Subcutaneous abdominal adipose tissue (tissue), 5 donors: ENCODE measurements at regions not wholly inside any gene's neighbourhood (a gene's known extent, or its start where the extent isn't known, plus 50 kb on each side); places are given as distances from the start of the nearest gene placed in this dataset.
"Not testable (repeated sequence)": the region's sequence is repeated elsewhere in the genome, so short reads cannot be mapped to it uniquely, and the experiment has no call there.

Experiments used
- H3K27ac ChIP-seq: one replicate; pipeline ENCODE4 v1.7.0; 2013; ENCODE audit warnings: low read depth, mild to moderate bottlenecking, inconsistent platforms, low read length, moderate library complexity
- H3K27me3 ChIP-seq, 5 donors: one replicate each; pipeline ENCODE4 v1.7.0; 2013; ENCODE audit warnings: low read length in 5 of 5, inconsistent platforms in 1 of 5; ENCODE audit not compliant: control insufficient read depth in 5 of 5, insufficient read depth in 4 of 5
- H3K36me3 ChIP-seq, 5 donors: one replicate each; pipeline ENCODE4 v1.7.0; 2013; ENCODE audit warnings: low read length in 5 of 5; ENCODE audit not compliant: control insufficient read depth in 5 of 5, insufficient read depth in 5 of 5
- H3K4me1 ChIP-seq, 5 donors: one replicate each; pipeline ENCODE4 v1.7.0; 2013; ENCODE audit warnings: low read length in 5 of 5, mild to moderate bottlenecking in 3 of 5, moderate library complexity in 1 of 5; ENCODE audit not compliant: control insufficient read depth in 5 of 5, insufficient read depth in 5 of 5
- H3K4me3 ChIP-seq, 5 donors: one replicate each; pipeline ENCODE4 v1.7.0; 2013; ENCODE audit warnings: low read length in 5 of 5, low read depth in 1 of 5
- H3K9ac ChIP-seq, 5 donors: one replicate each; pipeline ENCODE4 v1.7.0; 2013; ENCODE audit warnings: low read length in 5 of 5, mild to moderate bottlenecking in 4 of 5, moderate library complexity in 3 of 5
- H3K9me3 ChIP-seq, 5 donors: one replicate each; pipeline ENCODE4 v1.7.0; 2013; ENCODE audit warnings: low read length in 5 of 5; ENCODE audit not compliant: control insufficient read depth in 5 of 5
- donor health status: healthy.
- donor health status: healthy.
- donor health status: healthy.
- donor health status: healthy.
- donor health status: healthy.

GRCh38 chr10:33968983-33969382, 634.5 kb upstream of the NRP1 start:
- H3K4me1 ChIP-seq = no peaks in the 10 kb centered on the region
- H3K9me3 ChIP-seq = peaks cover 0 to 5% (median 3%) of the 10 kb centered on the region in 5 donors
- H3K36me3 ChIP-seq = no peaks in the 10 kb centered on the region
- no peak overlapping the region for H3K9ac ChIP-seq
- no peak overlapping the region for H3K4me3 ChIP-seq
- no peaks in the 10 kb centered on the region for H3K27me3 ChIP-seq
- H3K27ac ChIP-seq = no peak overlapping the region

GRCh38 chr10:33967606-33968120, 633.2 kb upstream of the NRP1 start:
- Histone ChIP-seq H3K9me3 (peaks cover 0 to 5% (median 3%) of the 10 kb centered on the region in 5 donors), H3K27me3 (no peaks in the 10 kb centered on the region), H3K4me3 (no peak overlapping the region), H3K36me3 (no peaks in the 10 kb centered on the region), H3K9ac (no peak overlapping the region), H3K27ac (no peak overlapping the region), H3K4me1 (no peaks in the 10 kb centered on the region)

DNA sequence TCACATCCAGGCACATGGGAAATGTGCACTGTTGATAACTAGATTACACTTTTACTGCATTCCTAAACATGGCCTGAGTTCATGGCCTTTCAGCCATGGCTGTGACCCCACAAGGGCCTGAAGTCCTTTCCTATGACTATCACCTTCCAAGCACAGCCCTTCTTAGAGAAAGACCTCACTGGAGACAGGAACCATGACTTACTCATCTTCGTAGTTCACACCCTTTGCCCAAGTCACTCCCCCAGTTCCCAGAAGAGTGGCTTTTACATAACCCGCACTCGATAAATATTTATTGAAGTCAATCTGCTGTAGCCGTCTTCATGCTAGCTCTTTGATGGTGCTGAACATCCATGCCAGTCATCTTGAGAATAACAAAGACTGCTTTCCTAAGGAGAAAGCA, 632.5 kb upstream of the NRP1 start:
- H3K4me1 ChIP-seq = no peaks in the 10 kb centered on the region

DNA sequence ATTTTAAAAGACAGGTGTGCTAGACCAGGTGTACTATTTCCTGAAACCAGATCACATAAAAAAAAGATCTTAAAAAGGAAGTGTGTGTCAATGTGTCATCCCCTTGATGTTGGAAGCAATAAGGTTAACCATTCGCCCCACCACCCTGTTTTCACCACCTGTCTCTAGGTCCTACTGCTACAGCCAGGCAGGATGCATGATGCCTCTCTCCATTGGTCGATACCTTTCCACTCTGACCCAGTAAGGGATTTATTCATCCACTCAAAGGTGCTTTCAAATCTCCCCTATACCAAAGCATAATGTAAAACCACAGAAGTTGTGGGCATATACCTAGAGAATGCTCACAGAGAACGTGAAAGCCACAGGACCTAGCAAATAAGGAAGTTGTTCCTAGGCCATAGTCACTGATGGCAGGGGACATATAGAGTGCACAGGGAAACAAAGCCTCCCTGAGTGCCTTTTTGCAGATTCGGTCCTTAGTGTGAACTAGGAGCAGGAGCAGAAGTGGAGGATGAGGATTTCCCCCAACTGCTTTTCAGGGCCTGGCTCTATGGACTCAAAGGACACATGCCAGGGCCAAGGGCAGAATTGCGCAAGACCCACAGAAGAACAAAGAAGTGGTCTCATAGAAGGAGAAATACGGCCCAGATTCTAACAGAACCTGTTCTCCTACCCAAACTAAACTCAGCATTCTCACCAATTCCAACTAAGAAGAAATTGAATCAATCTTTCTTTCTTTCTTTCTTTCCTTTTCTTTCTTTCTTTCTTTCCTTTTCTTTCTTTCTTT, 631.5 kb upstream of the NRP1 start:
- H3K4me1 ChIP-seq = no peaks in the 10 kb centered on the region
- H3K4me3 ChIP-seq = no peak overlapping the region

More for the DNA sequence above, 632.5 kb upstream of the NRP1 start:
- no peak overlapping the region for H3K27ac ChIP-seq
- peaks cover 0 to 5% (median 3%) of the 10 kb centered on the region in 5 donors for H3K9me3 ChIP-seq
- H3K36me3 ChIP-seq = no peaks in the 10 kb centered on the region
- no peak overlapping the region for H3K9ac ChIP-seq
- no peak overlapping the region for H3K4me3 ChIP-seq
- no peaks in the 10 kb centered on the region for H3K27me3 ChIP-seq

GRCh38 chr10:33963729-33964128, 629.3 kb upstream of the NRP1 start:
- Histone ChIP-seq H3K9ac (no peak overlapping the region), H3K36me3 (no peaks in the 10 kb centered on the region), H3K27ac (no peak overlapping the region), H3K4me3 (no peak overlapping the region), H3K27me3 (no peaks in the 10 kb centered on the region), H3K9me3 (no peaks in the 10 kb centered on the region), H3K4me1 (no peaks in the 10 kb centered on the region)

More for the DNA sequence above, 631.5 kb upstream of the NRP1 start:
- Histone ChIP-seq H3K9me3 (peaks cover 0 to 5% (median 3%) of the 10 kb centered on the region in 5 donors), H3K9ac (no peak overlapping the region), H3K27me3 (no peaks in the 10 kb centered on the region), H3K36me3 (no peaks in the 10 kb centered on the region), H3K27ac (no peak overlapping the region)

GRCh38 chr10:33956322-33956721, 621.9 kb upstream of the NRP1 start:
- H3K4me3 ChIP-seq, H3K27ac ChIP-seq, H3K36me3 ChIP-seq, H3K4me1 ChIP-seq, H3K27me3 ChIP-seq, H3K9ac ChIP-seq, H3K9me3 ChIP-seq: not testable (repeated sequence)

DNA sequence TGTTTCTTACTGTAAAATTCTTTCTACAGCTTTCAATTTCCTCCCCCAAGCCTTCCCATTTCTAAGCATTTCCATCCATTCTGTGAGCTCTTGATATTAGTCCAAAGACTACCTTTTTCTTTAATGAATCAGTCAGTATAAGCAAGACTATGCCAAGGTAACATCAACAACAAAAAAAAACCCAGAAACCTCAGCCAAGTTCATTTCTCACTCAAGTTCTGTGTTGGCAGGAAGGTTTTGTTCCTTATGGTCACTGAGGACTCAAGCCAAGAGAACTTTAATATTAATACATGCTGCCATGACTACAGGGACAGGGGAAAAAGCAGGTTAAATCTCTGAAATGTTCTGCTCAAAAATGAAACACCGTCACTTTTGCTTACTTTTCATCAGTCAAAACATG, 621.2 kb upstream of the NRP1 start:
- H3K4me1 ChIP-seq = no peaks in the 10 kb centered on the region
- no peaks in the 10 kb centered on the region for H3K9me3 ChIP-seq
- no peaks in the 10 kb centered on the region for H3K27me3 ChIP-seq
- no peak overlapping the region for H3K27ac ChIP-seq
- H3K9ac ChIP-seq = no peak overlapping the region
- H3K4me3 ChIP-seq = no peak overlapping the region
- H3K36me3 ChIP-seq = no peaks in the 10 kb centered on the region

DNA sequence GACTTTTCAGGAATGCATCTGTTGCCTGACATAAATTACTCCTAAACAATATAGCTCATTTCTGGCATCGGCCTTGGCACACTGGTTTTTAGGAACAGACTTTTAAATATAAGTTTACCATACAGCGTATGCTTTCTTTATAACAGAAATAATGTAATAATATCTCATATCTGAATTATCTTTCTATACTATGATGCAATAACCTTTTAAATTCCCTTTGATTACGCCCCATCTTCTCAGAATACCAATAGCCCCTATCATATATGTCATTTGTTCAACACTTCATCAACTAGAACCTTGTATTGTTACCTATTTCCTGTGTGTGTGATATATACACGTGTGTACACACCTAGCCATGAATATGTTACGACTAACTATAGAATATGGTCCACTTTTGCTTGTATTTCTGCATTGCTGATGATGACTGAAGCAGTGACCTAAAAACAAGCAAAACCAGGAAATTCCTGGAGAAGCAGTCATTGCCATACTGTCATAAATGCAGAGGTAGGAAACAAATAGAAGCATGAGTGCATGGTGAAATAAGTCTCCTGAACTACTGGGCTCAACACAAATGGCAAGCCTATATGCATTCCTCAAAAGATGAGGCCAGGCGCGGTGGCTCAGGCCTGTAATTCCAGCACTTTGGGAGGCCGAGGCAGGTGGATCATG, 618.4 kb upstream of the NRP1 start:
- no peak overlapping the region for H3K9ac ChIP-seq
- no peak overlapping the region for H3K27ac ChIP-seq
- H3K9me3 ChIP-seq = no peaks in the 10 kb centered on the region
- H3K4me1 ChIP-seq = no peaks in the 10 kb centered on the region
- no peaks in the 10 kb centered on the region for H3K27me3 ChIP-seq
- no peak overlapping the region for H3K4me3 ChIP-seq
- no peaks in the 10 kb centered on the region for H3K36me3 ChIP-seq

DNA sequence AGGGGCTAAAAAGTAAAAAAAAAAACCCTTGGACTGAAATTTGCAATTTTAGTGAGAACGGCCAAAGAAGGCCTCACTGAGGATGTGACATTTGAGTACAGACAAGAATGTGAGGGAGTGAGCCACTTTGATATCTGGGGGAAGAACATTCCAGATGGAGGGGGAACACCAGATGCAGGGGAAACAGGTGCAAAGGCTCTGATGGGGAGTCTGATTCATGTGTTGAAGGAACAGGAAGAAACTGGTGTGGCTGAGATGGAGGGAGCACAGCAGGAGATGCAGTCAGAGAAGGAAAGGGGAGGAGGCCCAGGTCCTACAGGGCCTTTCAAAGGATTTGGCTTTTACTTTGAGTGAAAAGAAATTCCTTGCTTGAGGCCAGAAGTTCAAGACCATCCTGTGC, 615.7 kb upstream of the NRP1 start:
- Histone ChIP-seq H3K9me3 (no peaks in the 10 kb centered on the region), H3K4me1 (no peaks in the 10 kb centered on the region), H3K27me3 (no peaks in the 10 kb centered on the region), H3K27ac (no peak overlapping the region), H3K9ac (no peak overlapping the region), H3K36me3 (no peaks in the 10 kb centered on the region), H3K4me3 (no peak overlapping the region)

GRCh38 chr10:33947544-33947943, 613.1 kb upstream of the NRP1 start:
- Histone ChIP-seq H3K4me1 (no peaks in the 10 kb centered on the region), H3K27ac (no peak overlapping the region), H3K36me3 (no peaks in the 10 kb centered on the region), H3K4me3 (no peak overlapping the region), H3K9me3 (no peaks in the 10 kb centered on the region), H3K9ac (no peak overlapping the region), H3K27me3 (no peaks in the 10 kb centered on the region)
